HEK293 (cell line): ENCODE measurements at regions not wholly inside any gene's neighbourhood (a gene's known extent, or its start where the extent isn't known, plus 50 kb on each side); places are given as distances from the start of the nearest gene placed in this dataset.

Source experiments
- CTCF ChIA-PET: fragments of 350-600 bp; formaldehyde crosslinking; extraction: SDS; loops from one replicate; lab custom pipeline; 2021; ENCODE audit warnings: antibody characterized with exemption; lab: Yijun Ruan, JAX
- POLR2A ChIA-PET: fragments of 300-600 bp; formaldehyde crosslinking; extraction: SDS; loops from one replicate; lab custom pipeline; 2020; ENCODE audit warnings: antibody characterized with exemption, inconsistent platforms; lab: Yijun Ruan, JAX
- H3K27ac ChIP-seq: fragments of 200-500 bp; sonication (Bioruptor generic); 2 replicates; pipeline ENCODE4 v1.5.1; 2014; ENCODE audit warnings: low read depth, low read length, control low read depth, inconsistent platforms; ENCODE audit errors: extremely low read depth
- H3K36me3 ChIP-seq, 2 experiments: fragments of 200-500 bp in 1 of 2; sonication (Bioruptor generic) in 1 of 2; 1 replicate in 1 of 2; 2 replicates in 1 of 2; pipeline ENCODE4 v1.5.1; 2014 to 2017; ENCODE audit warnings: inconsistent platforms in 2 of 2, low read length in 2 of 2; ENCODE audit not compliant: control insufficient read depth in 2 of 2, insufficient read depth in 1 of 2
- H3K4me1 ChIP-seq: fragments of 200-500 bp; sonication (Bioruptor generic); 2 replicates; pipeline ENCODE4 v1.5.1; 2014; ENCODE audit warnings: mild to moderate bottlenecking, low read length, inconsistent platforms; ENCODE audit not compliant: control insufficient read depth, insufficient read depth
- H3K4me3 ChIP-seq: 2 replicates; pipeline ENCODE4 v1.5.1; 2011; ENCODE audit warnings: low read depth, mild to moderate bottlenecking, control low read depth, low read length, moderate library complexity
- H3K9me3 ChIP-seq: fragments of 200-500 bp; sonication (Bioruptor generic); 2 replicates; pipeline ENCODE4 v1.5.1; 2014; ENCODE audit warnings: low read depth, low read length, inconsistent platforms; ENCODE audit not compliant: control insufficient read depth, insufficient read depth
- BCL6B ChIP-seq: fragments of 450-650 bp; formaldehyde crosslinking; IDR thresholded peaks from 2 replicates; pipeline ENCODE4 v1.5.1; 2017; ENCODE audit warnings: missing biosample characterization, missing genetic modification characterization
- FEZF1 ChIP-seq: fragments of 450-650 bp; formaldehyde crosslinking; IDR thresholded peaks from 2 replicates; pipeline ENCODE4 v1.5.1; 2016; ENCODE audit warnings: missing biosample characterization, missing genetic modification characterization
- GLI4 ChIP-seq: fragments of 450-650 bp; formaldehyde crosslinking; IDR thresholded peaks from 2 replicates; pipeline ENCODE4 v1.5.1; 2016; ENCODE audit warnings: missing biosample characterization, missing genetic modification characterization
- KLF1 ChIP-seq: fragments of 450-650 bp; formaldehyde crosslinking; IDR thresholded peaks from 2 replicates; pipeline ENCODE4 v1.5.1; 2016; ENCODE audit warnings: missing biosample characterization, missing genetic modification characterization
- KLF17 ChIP-seq: fragments of 450-650 bp; formaldehyde crosslinking; IDR thresholded peaks from 2 replicates; pipeline ENCODE4 v1.5.1; 2016; ENCODE audit warnings: missing biosample characterization, missing genetic modification characterization
- OVOL3 ChIP-seq: fragments of 450-650 bp; formaldehyde crosslinking; IDR thresholded peaks from 2 replicates; pipeline ENCODE4 v1.5.1; 2016; ENCODE audit warnings: missing biosample characterization, missing genetic modification characterization
- PBX3 ChIP-seq: sonication (generic); formaldehyde crosslinking; IDR thresholded peaks from 2 replicates; pipeline ENCODE4 v1.8.1; 2022; ENCODE audit warnings: mild to moderate bottlenecking, moderate library complexity, missing genetic modification reagents
- ZBTB20 ChIP-seq: fragments of 450-650 bp; formaldehyde crosslinking; IDR thresholded peaks from 2 replicates; pipeline ENCODE4 v1.5.1; 2016; ENCODE audit warnings: missing biosample characterization, missing genetic modification characterization
- ZBTB26 ChIP-seq: fragments of 450-650 bp; formaldehyde crosslinking; optimal IDR thresholded peaks from 2 replicates; pipeline ENCODE3; 2016; ENCODE audit warnings: missing biosample characterization, mild to moderate bottlenecking, missing genetic modification characterization
- ZNF146 ChIP-seq: fragments of 450-650 bp; formaldehyde crosslinking; IDR thresholded peaks from 2 replicates; pipeline ENCODE4 v1.5.1; 2016; ENCODE audit warnings: missing biosample characterization, missing genetic modification characterization
- ZNF19 ChIP-seq: fragments of 450-650 bp; formaldehyde crosslinking; IDR thresholded peaks from 2 replicates; pipeline ENCODE4; 2016; ENCODE audit warnings: missing biosample characterization, missing genetic modification characterization, low read depth
- ZNF211 ChIP-seq: fragments of 450-650 bp; formaldehyde crosslinking; IDR thresholded peaks from 2 replicates; pipeline ENCODE4 v1.5.1; 2016; ENCODE audit warnings: low read depth, missing biosample characterization, missing genetic modification characterization
- ZNF24 ChIP-seq: fragments of 450-650 bp; formaldehyde crosslinking; IDR thresholded peaks from 2 replicates; pipeline ENCODE4 v1.5.1; 2016; ENCODE audit warnings: missing biosample characterization, missing genetic modification characterization
- ZNF292 ChIP-seq: fragments of 450-650 bp; formaldehyde crosslinking; IDR thresholded peaks from 2 replicates; pipeline ENCODE4 v1.5.1; 2016; ENCODE audit warnings: low read depth, missing biosample characterization, missing genetic modification characterization, borderline replicate concordance
- ZNF398 ChIP-seq: fragments of 450-650 bp; formaldehyde crosslinking; IDR thresholded peaks from 2 replicates; pipeline ENCODE4 v1.5.1; 2017; ENCODE audit warnings: missing biosample characterization, missing genetic modification characterization
- ZNF423 ChIP-seq: fragments of 450-650 bp; formaldehyde crosslinking; IDR thresholded peaks from 2 replicates; pipeline ENCODE4 v1.5.1; 2016; ENCODE audit warnings: missing biosample characterization, missing genetic modification characterization
- ZNF449 ChIP-seq: fragments of 450-650 bp; formaldehyde crosslinking; IDR thresholded peaks from 2 replicates; pipeline ENCODE4 v1.5.1; 2017; ENCODE audit warnings: missing biosample characterization, mild to moderate bottlenecking, missing genetic modification characterization, moderate library complexity
- ZNF488 ChIP-seq: fragments of 450-650 bp; formaldehyde crosslinking; IDR thresholded peaks from 2 replicates; pipeline ENCODE4 v1.5.1; 2016; ENCODE audit warnings: missing biosample characterization, missing genetic modification characterization
- ZNF514 ChIP-seq: fragments of 450-650 bp; formaldehyde crosslinking; IDR thresholded peaks from 2 replicates; pipeline ENCODE4 v1.5.1; 2016; ENCODE audit warnings: missing biosample characterization, missing genetic modification characterization
- ZNF747 ChIP-seq: fragments of 450-650 bp; formaldehyde crosslinking; IDR thresholded peaks from 2 replicates; pipeline ENCODE4 v1.5.1; 2016; ENCODE audit warnings: missing biosample characterization, missing genetic modification characterization
- ZNF785 ChIP-seq: fragments of 450-650 bp; formaldehyde crosslinking; IDR thresholded peaks from 2 replicates; pipeline ENCODE4 v1.5.1; 2016; ENCODE audit warnings: missing biosample characterization, missing genetic modification characterization
- ZSCAN18 ChIP-seq: fragments of 450-650 bp; formaldehyde crosslinking; IDR thresholded peaks from 2 replicates; pipeline ENCODE4 v1.5.1; 2016; ENCODE audit warnings: missing biosample characterization, missing genetic modification characterization

GRCh38 chr11:13874597-13874996 lies 87.9 kb upstream of the SPON1 start:
- H3K4me3 ChIP-seq = no peak overlapping the region
- ChIA-PET CTCF (interaction anchor here (0.6 to 3.2 kb wide), 8 partner anchors 12 to 813 kb away, joined by 3 to 11 read pairs (median 5); no protein-coding TSS in a partner anchor), POLR2A (no interaction called here)
- no peaks in the 10 kb centered on the region for H3K4me1 ChIP-seq
- no peak overlapping the region for H3K27ac ChIP-seq
- H3K36me3 ChIP-seq = no peaks in the 10 kb centered on the region
- H3K9me3 ChIP-seq = no peaks in the 10 kb centered on the region
- TF ChIP-seq KLF1 (tag by site-specific recombination) = peak; percentile 42
- no peak for TF ChIP-seq ZNF292 (tag by site-specific recombination)
- TF ChIP-seq, all 188 proteins: peak for 1

- ChIA-PET POLR2A (no interaction called here), CTCF (interaction anchor here (0.6 kb wide), 1 partner anchor 21 kb away, joined by 3 read pairs; no protein-coding TSS in a partner anchor)
- Histone ChIP-seq H3K4me1 (no peaks in the 10 kb centered on the region), H3K36me3 (no peaks in the 10 kb centered on the region), H3K27ac (no peak overlapping the region), H3K4me3 (no peak overlapping the region), H3K9me3 (no peaks in the 10 kb centered on the region)
- TF ChIP-seq ZNF19 (no peak), ZNF488 (tag by site-specific recombination) (no peak), ZNF146 (tag by site-specific recombination) (no peak), ZNF398 (tag by site-specific recombination) (no peak), ZBTB26 (tag by site-specific recombination) (no peak), ZNF747 (no peak), BCL6B (tag by site-specific recombination) (no peak), ZNF785 (tag by site-specific recombination) (no peak), OVOL3 (no peak), ZNF514 (no peak)
Measured at GRCh38 chr11:13875643-13876042, 86.9 kb upstream of the SPON1 start.

GRCh38 chr11:13876423-13876822 lies 86.1 kb upstream of the SPON1 start:
- CTCF ChIA-PET = interaction anchor here (1.0 kb wide), 1 partner anchor 164 kb away, joined by 3 read pairs; no protein-coding TSS in a partner anchor
- Histone ChIP-seq H3K4me3 (no peak overlapping the region), H3K27ac (no peak overlapping the region), H3K4me1 (no peaks in the 10 kb centered on the region), H3K36me3 (no peaks in the 10 kb centered on the region), H3K9me3 (no peaks in the 10 kb centered on the region)
- POLR2A ChIA-PET = no interaction called here
- TF ChIP-seq ZNF785 (tag by site-specific recombination) = no peak
- TF ChIP-seq ZSCAN18 (tag by site-specific recombination) = no peak
- TF ChIP-seq ZNF24 = no peak
- no peak for TF ChIP-seq PBX3 (CRISPR knock-in tag)
- TF ChIP-seq ZNF449 = no peak
- no peak for TF ChIP-seq FEZF1 (tag by site-specific recombination)
- no peak for TF ChIP-seq ZNF211 (tag by site-specific recombination)
- no peak for TF ChIP-seq GLI4 (tag by site-specific recombination)
- no peak for TF ChIP-seq ZBTB20 (tag by site-specific recombination)
- no peak for TF ChIP-seq ZNF423
- TF ChIP-seq KLF17 (tag by site-specific recombination) = no peak
